ENCODE measurements at regions not wholly inside any gene's neighbourhood (a gene's known extent, or its start where the extent isn't known, plus 50 kb on each side); places are given as distances from the start of the nearest gene placed in this dataset.

GRCh38 chr11:128398517-128399250 lies 188.7 kb downstream of the ETS1 start:
- DNase-seq (no peak), ATAC-seq (ENCODE audit: insufficient read depth, low FRiP score) (no peak)
- no peak for TF ChIP-seq CTCF (IDR thresholded peaks at IDR 0.05; ENCODE audit: control extremely low read depth, extremely low read depth)
- no peak overlapping the region for H3K4me3 ChIP-seq
- no peaks in the 10 kb centered on the region for H3K9me3 ChIP-seq (ENCODE audit: control insufficient read depth in 4 of 4, insufficient read depth in 3 of 4, low read length in 3 of 4)
- H3K27me3 ChIP-seq (ENCODE audit: control insufficient read depth in 3 of 3, insufficient read depth in 3 of 3, low read length in 2 of 3): no peaks in the 10 kb centered on the region
- no peak overlapping the region for H3K27ac ChIP-seq (ENCODE audit: low read depth in 1 of 2, low read length in 1 of 2)
- peaks cover 0 to 23% (median 8%) of the 10 kb centered on the region in 5 donors for H3K4me1 ChIP-seq (ENCODE audit: control insufficient read depth in 5 of 5, insufficient read depth in 5 of 5, low read length in 5 of 5)
- H3K9ac ChIP-seq (ENCODE audit: insufficient read depth in 1 of 2, low read length in 2 of 2): no peak overlapping the region
- 97 to 98% methylated on average over 2 of the region's 2 CpGs for WGBS, 2 donors
- no peaks in the 10 kb centered on the region for H3K36me3 ChIP-seq (ENCODE audit: control insufficient read depth in 4 of 4, insufficient read depth in 4 of 4, low read length in 4 of 4)

GRCh38 chr11:128397362-128397761 lies 190.0 kb downstream of the ETS1 start:
- Histone ChIP-seq H3K36me3 (ENCODE audit: control insufficient read depth in 4 of 4, insufficient read depth in 4 of 4, low read length in 4 of 4) (no peaks in the 10 kb centered on the region), H3K4me1 (ENCODE audit: control insufficient read depth in 5 of 5, insufficient read depth in 5 of 5, low read length in 5 of 5) (peaks cover 0 to 23% (median 8%) of the 10 kb centered on the region in 5 donors), H3K9me3 (ENCODE audit: control insufficient read depth in 4 of 4, insufficient read depth in 3 of 4, low read length in 3 of 4) (no peaks in the 10 kb centered on the region), H3K27ac (ENCODE audit: low read depth in 1 of 2, low read length in 1 of 2) (no peak overlapping the region), H3K4me3 (no peak overlapping the region), H3K9ac (ENCODE audit: insufficient read depth in 1 of 2, low read length in 2 of 2) (no peak overlapping the region), H3K27me3 (ENCODE audit: control insufficient read depth in 3 of 3, insufficient read depth in 3 of 3, low read length in 2 of 3) (no peaks in the 10 kb centered on the region)
- no peak for ATAC-seq (ENCODE audit: insufficient read depth, low FRiP score)
- no peak for TF ChIP-seq CTCF (IDR thresholded peaks at IDR 0.05; ENCODE audit: control extremely low read depth, extremely low read depth)
- no peak for DNase-seq
- 87 to 88% methylated on average over 3 of the region's 3 CpGs for WGBS, 2 donors

- no peaks in the 10 kb centered on the region for H3K36me3 ChIP-seq (ENCODE audit: control insufficient read depth in 4 of 4, insufficient read depth in 4 of 4, low read length in 4 of 4)
- TF ChIP-seq CTCF (IDR thresholded peaks at IDR 0.05; ENCODE audit: control extremely low read depth, extremely low read depth): no peak
- no peaks in the 10 kb centered on the region for H3K27me3 ChIP-seq (ENCODE audit: control insufficient read depth in 3 of 3, insufficient read depth in 3 of 3, low read length in 2 of 3)
- peaks cover 2 to 29% (median 5%) of the 10 kb centered on the region in 5 donors for H3K4me1 ChIP-seq (ENCODE audit: control insufficient read depth in 5 of 5, insufficient read depth in 5 of 5, low read length in 5 of 5)
- no peak overlapping the region for H3K9ac ChIP-seq (ENCODE audit: insufficient read depth in 1 of 2, low read length in 2 of 2)
- H3K27ac ChIP-seq (ENCODE audit: low read depth in 1 of 2, low read length in 1 of 2): no peak overlapping the region
- no peak overlapping the region for H3K4me3 ChIP-seq
- no peaks in the 10 kb centered on the region for H3K9me3 ChIP-seq (ENCODE audit: control insufficient read depth in 4 of 4, insufficient read depth in 3 of 4, low read length in 3 of 4)
- no peak for ATAC-seq (ENCODE audit: insufficient read depth, low FRiP score)
- DNase-seq: peak; percentile 47 to 71 (median 64)
- 81 to 94% methylated on average over 4 of the region's 4 CpGs for WGBS, 2 donors
Observed at GRCh38 chr11:128394431-128395089, 192.8 kb downstream of the ETS1 start.
